Astrocyte of the spinal cord (primary cell): ENCODE measurements at regions not wholly inside any gene's neighbourhood (a gene's known extent, or its start where the extent isn't known, plus 50 kb on each side); places are given as distances from the start of the nearest gene placed in this dataset.

Source experiments
- DNase-seq: peaks from one replicate; pipeline ENCODE4 v3.0.0; 2011; ENCODE audit warnings: low read depth, low spot score
- H3K4me3 ChIP-seq: 2 replicates; pipeline ENCODE4 v1.5.1; 2011; ENCODE audit warnings: low read depth, mild to moderate bottlenecking, low read length, moderate library complexity
- in situ Hi-C: cut with HindIII; loops from 2 replicates; pipeline ENCODE4 v1.10.0; 2017; ENCODE audit warnings: low sequenced_read_pairs
- TF ChIP-seq, protein P1 (sequence below): IDR thresholded peaks from 2 replicates; pipeline ENCODE4 v1.5.1; 2012; ENCODE audit warnings: low read depth, mild to moderate bottlenecking, low read length, inconsistent platforms

DNA sequence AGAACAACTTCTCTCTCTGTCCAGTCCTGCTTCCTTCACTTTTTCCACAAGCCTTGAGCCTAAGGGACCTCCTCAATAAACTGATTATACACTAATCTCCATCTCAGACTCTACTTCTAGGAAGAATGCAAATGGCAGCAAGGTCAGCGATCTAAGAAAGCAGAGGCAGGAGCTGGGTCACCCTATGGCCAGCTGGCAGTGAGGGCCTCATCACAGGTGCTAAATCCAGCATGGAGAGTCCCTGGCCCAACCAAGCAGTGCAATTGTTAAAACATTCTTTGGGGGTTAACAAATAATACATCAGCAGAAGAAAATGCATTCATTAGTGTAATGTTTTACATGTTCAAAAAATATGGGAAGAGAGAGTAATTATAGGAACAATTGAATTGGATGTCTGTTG lies 416.0 kb downstream of the SIPA1L2 start:
- TF ChIP-seq, protein P1, sequence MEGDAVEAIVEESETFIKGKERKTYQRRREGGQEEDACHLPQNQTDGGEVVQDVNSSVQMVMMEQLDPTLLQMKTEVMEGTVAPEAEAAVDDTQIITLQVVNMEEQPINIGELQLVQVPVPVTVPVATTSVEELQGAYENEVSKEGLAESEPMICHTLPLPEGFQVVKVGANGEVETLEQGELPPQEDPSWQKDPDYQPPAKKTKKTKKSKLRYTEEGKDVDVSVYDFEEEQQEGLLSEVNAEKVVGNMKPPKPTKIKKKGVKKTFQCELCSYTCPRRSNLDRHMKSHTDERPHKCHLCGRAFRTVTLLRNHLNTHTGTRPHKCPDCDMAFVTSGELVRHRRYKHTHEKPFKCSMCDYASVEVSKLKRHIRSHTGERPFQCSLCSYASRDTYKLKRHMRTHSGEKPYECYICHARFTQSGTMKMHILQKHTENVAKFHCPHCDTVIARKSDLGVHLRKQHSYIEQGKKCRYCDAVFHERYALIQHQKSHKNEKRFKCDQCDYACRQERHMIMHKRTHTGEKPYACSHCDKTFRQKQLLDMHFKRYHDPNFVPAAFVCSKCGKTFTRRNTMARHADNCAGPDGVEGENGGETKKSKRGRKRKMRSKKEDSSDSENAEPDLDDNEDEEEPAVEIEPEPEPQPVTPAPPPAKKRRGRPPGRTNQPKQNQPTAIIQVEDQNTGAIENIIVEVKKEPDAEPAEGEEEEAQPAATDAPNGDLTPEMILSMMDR, result no peak
- in situ Hi-C loops, result no loop called here
- H3K4me3 ChIP-seq, result no peak overlapping the region
- no peak for DNase-seq

DNA sequence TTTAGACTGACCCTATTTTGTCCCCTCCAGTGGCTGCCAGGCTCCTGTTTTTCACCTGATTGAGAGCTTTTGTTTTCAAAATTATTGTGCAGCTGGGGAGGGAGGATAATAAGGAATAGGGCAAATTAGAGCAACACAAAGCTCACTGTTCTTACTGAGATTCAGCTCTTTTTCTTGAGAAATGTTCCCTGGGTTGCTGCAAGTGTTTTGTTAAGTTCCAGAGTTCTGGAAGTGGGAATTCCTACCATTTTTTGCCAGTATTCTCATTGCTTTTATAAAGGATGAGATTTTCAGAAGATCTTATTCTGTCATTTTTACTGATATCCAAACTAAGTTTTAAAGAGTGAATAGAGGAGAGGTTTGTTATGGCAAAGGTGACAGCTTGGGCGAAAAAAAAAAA lies 417.7 kb downstream of the SIPA1L2 start:
- H3K4me3 ChIP-seq, result no peak overlapping the region
- in situ Hi-C loops, result no loop called here
- TF ChIP-seq, protein P1, result no peak
- DNase-seq, result no peak

DNA sequence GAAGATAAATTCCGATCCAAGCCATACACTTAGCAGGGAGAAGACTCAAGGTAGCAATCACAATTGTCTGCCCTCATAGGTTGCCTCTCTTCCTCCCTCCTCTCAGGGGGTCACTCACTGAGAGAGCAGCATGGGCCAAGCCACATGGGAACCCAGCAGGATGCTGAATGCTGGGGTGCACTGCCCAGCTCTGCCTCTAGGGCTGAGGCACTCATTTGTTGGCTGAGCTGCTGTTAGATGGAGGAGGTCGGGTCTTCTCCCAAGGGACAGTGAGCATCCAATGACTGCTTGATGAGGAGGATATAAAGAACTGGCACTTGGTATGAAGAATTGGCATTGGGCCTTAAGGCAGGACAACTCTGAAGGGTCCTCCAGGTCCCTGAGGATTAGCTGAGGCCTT lies 418.8 kb downstream of the SIPA1L2 start:
- TF ChIP-seq, protein P1, result peak; percentile 47
- in situ Hi-C loops, result no loop called here
- DNase-seq, result no peak
- no peak overlapping the region for H3K4me3 ChIP-seq

DNA sequence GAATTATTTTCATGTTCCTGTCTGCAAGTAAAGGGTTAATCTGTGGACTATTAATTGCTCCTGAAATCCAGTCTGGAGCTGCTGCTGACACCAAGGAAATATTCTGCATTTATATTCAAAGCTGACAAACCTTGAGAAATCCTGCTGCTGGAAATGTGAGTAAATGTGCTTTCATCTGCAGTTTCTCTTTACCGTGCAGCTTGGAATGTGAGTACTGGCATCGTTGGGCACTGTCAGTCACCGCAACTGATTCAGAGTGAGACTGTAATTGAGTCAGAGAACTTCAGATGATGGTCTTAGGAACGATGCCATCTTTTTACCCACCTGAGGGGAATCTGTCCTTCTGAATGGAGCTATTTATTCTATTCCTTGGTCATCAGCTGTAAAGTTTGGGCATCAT lies 420.6 kb downstream of the SIPA1L2 start:
- in situ Hi-C loops, result no loop called here
- TF ChIP-seq, protein P1, result no peak

DNA sequence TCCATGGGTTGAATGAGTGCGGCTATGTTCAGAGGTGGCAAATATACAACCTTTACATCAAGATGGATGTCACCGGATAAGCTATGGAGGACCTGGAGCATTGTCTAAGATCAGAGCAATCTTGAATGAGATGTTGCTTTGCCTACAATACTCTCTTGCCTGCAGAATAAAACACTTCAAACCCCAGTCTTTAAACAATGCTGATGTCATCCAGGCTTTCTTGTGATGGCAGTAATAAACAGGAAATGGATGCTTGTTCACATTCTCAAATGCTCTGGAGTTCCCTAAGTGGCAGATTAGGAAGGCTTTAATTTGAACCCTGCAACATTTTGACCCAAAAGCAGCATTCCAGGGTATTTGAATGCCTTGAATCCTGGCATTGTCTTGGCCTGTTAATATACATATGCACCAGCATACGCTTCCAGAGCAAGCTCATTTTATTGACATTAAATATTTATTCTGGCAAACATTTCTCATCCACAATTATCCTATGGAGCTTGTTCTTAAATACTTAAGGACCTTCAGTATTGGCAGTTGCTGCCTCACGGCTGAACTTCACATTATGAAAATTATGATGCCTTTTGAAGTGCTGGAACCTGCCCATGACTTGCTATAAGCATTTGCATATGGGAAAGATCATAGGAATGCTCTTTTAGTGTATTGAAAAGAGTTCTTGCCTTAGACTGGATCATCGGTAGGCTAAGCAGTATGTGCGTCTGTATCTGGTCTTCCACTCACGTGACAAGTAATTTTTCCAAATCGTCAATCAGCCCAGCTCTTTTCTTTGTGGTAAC lies 422.7 kb downstream of the SIPA1L2 start:
- DNase-seq, result no peak
- in situ Hi-C loops, result no loop called here
- H3K4me3 ChIP-seq, result no peak overlapping the region
- TF ChIP-seq, protein P1, result no peak

More for the DNA sequence above, 420.6 kb downstream of the SIPA1L2 start:
- DNase-seq, result no peak
- no peak overlapping the region for H3K4me3 ChIP-seq

DNA sequence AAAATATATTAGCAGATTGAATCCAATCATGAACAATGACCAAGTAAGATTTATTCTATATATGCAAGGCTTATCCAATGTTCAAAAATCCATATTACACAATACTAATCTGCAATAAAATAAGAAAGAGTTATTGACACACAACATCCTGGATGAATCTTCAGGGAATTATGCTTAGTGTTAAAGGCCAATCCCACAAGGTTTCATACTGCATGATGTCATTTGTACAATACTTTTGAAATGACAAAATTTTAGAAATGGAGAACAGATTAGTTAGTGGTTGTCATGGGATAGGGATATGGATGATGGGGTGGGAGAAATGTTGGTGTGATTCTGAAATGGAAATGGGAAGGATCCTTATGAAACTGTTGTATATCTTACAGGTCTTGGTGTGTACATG lies 425.7 kb downstream of the SIPA1L2 start:
- in situ Hi-C loops, result no loop called here
- TF ChIP-seq, protein P1, result no peak
- DNase-seq, result no peak
- H3K4me3 ChIP-seq, result no peak overlapping the region

DNA sequence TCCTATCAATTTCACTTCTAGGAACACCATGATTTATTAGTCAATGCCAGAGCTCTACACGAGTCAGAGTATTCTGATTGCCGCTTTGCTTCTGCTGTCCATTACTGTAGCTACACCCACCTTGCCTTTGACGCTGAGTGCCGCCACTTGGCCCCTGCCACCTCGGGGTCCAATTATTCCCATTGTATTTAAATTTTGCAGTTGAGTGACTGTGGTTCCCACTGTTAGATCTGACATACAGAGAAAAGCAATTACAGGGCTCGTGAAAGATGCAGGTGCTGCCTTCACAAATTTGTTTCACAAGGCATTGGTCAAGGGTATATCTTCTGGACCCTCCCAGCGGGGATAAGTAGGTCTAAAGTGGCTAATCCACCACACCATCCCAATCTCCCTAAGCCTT lies 428.9 kb downstream of the SIPA1L2 start:
- no peak for DNase-seq
- TF ChIP-seq, protein P1, result no peak
- no peak overlapping the region for H3K4me3 ChIP-seq
- in situ Hi-C loops, result no loop called here
